ENCODE measurements at regions not wholly inside any gene's neighbourhood (a gene's known extent, or its start where the extent isn't known, plus 50 kb on each side); places are given as distances from the start of the nearest gene placed in this dataset.
"Not testable (repeated sequence)": the region's sequence is repeated elsewhere in the genome, so short reads cannot be mapped to it uniquely, and the experiment has no call there.

- no peak for DNase-seq (ENCODE audit: low read depth in 2 of 2)
Observed at GRCh38 chrX:40414335-40414734, 166.4 kb upstream of the ATP6AP2 start.

GRCh38 chrX:40411340-40412111 lies 169.2 kb upstream of the ATP6AP2 start:
- no peak for DNase-seq (ENCODE audit: low read depth in 2 of 2)

GRCh38 chrX:40410859-40411258 lies 169.9 kb upstream of the ATP6AP2 start:
- no peak for DNase-seq (ENCODE audit: low read depth in 2 of 2)

GRCh38 chrX:40406330-40406859 lies 174.4 kb upstream of the ATP6AP2 start:
- DNase-seq (ENCODE audit: low read depth in 2 of 2) = no peak

- no peak for DNase-seq (ENCODE audit: low read depth in 2 of 2)
Observed at GRCh38 chrX:40405399-40405798, 175.4 kb upstream of the ATP6AP2 start.

- DNase-seq (ENCODE audit: low read depth in 2 of 2) = no peak
Observed at GRCh38 chrX:40403757-40404156, 177.0 kb upstream of the ATP6AP2 start.

GRCh38 chrX:40402831-40403533 lies 177.8 kb upstream of the ATP6AP2 start:
- DNase-seq (ENCODE audit: low read depth in 2 of 2) = no peak

- no peak for DNase-seq (ENCODE audit: low read depth in 2 of 2)
Observed at GRCh38 chrX:40395102-40395501, 185.7 kb upstream of the ATP6AP2 start.

- DNase-seq (ENCODE audit: low read depth in 2 of 2) = no peak
Observed at GRCh38 chrX:40394302-40394701, 186.5 kb upstream of the ATP6AP2 start.

- DNase-seq (ENCODE audit: low read depth in 2 of 2) = no peak
Observed at GRCh38 chrX:40392599-40392998, 188.2 kb upstream of the ATP6AP2 start.

GRCh38 chrX:40391662-40392061 lies 189.1 kb upstream of the ATP6AP2 start:
- no peak for DNase-seq (ENCODE audit: low read depth in 2 of 2)

- DNase-seq (ENCODE audit: low read depth in 2 of 2) = no peak
Observed at GRCh38 chrX:40389555-40389954, 191.2 kb upstream of the ATP6AP2 start.

GRCh38 chrX:40388441-40388840 lies 192.3 kb upstream of the ATP6AP2 start:
- no peak for DNase-seq (ENCODE audit: low read depth in 2 of 2)

GRCh38 chrX:40387869-40388268 lies 192.9 kb upstream of the ATP6AP2 start:
- DNase-seq (ENCODE audit: low read depth in 2 of 2) = not testable (repeated sequence)

- DNase-seq (ENCODE audit: low read depth in 2 of 2) = not testable (repeated sequence)
Observed at GRCh38 chrX:40387311-40387710, 193.5 kb upstream of the ATP6AP2 start.

GRCh38 chrX:40385682-40386081 lies 195.1 kb upstream of the ATP6AP2 start:
- DNase-seq (ENCODE audit: low read depth in 2 of 2) = no peak

- no peak for DNase-seq (ENCODE audit: low read depth in 2 of 2)
Observed at GRCh38 chrX:40385256-40385655, 195.5 kb upstream of the ATP6AP2 start.

- no peak for DNase-seq (ENCODE audit: low read depth in 2 of 2)
Observed at GRCh38 chrX:40383969-40384368, 196.8 kb upstream of the ATP6AP2 start.

GRCh38 chrX:40383360-40383759 lies 197.4 kb upstream of the ATP6AP2 start:
- no peak for DNase-seq (ENCODE audit: low read depth in 2 of 2)

- no peak for DNase-seq (ENCODE audit: low read depth in 2 of 2)
Observed at GRCh38 chrX:40380655-40381488, 199.9 kb upstream of the ATP6AP2 start.

- no peak for DNase-seq (ENCODE audit: low read depth in 2 of 2)
Observed at GRCh38 chrX:40377684-40378083, 203.1 kb upstream of the ATP6AP2 start.

GRCh38 chrX:40374486-40374885 lies 206.3 kb upstream of the ATP6AP2 start:
- no peak for DNase-seq (ENCODE audit: low read depth in 2 of 2)

Measured in stimulated activated CD4-positive, alpha-beta T cell treated with anti-CD3 and anti-CD28 coated beads, Interleukin-1b, Interleukin-23, amount 100 ng/mL, for 4 hours (primary cell).